Mammary epithelial cell (primary cell): ENCODE measurements at regions not wholly inside any gene's neighbourhood (a gene's known extent, or its start where the extent isn't known, plus 50 kb on each side); places are given as distances from the start of the nearest gene placed in this dataset.

Experiments
- EZH2 ChIP-seq: IDR thresholded peaks from 2 replicates; pipeline ENCODE4 v1.6.1; 2012; ENCODE audit warnings: low read length, inconsistent platforms, borderline replicate concordance
- TF ChIP-seq, protein P1 (sequence below), 2 donors: IDR thresholded peaks in 1 of 2; conservative IDR thresholded peaks in 1 of 2; 2 replicates each; pipeline ENCODE4 v1.5.1; 2011 to 2012; ENCODE audit warnings: inconsistent platforms in 2 of 2, low read length in 2 of 2, mild to moderate bottlenecking in 2 of 2, control low read depth in 1 of 2, low read depth in 1 of 2; ENCODE audit not compliant: insufficient read depth in 1 of 2; ENCODE audit errors: extremely low read depth in 1 of 2

GRCh38 chr12:75961878-75962277 lies 69.7 kb downstream of the PHLDA1 start:
- TF ChIP-seq, protein P1, sequence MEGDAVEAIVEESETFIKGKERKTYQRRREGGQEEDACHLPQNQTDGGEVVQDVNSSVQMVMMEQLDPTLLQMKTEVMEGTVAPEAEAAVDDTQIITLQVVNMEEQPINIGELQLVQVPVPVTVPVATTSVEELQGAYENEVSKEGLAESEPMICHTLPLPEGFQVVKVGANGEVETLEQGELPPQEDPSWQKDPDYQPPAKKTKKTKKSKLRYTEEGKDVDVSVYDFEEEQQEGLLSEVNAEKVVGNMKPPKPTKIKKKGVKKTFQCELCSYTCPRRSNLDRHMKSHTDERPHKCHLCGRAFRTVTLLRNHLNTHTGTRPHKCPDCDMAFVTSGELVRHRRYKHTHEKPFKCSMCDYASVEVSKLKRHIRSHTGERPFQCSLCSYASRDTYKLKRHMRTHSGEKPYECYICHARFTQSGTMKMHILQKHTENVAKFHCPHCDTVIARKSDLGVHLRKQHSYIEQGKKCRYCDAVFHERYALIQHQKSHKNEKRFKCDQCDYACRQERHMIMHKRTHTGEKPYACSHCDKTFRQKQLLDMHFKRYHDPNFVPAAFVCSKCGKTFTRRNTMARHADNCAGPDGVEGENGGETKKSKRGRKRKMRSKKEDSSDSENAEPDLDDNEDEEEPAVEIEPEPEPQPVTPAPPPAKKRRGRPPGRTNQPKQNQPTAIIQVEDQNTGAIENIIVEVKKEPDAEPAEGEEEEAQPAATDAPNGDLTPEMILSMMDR (conservative IDR thresholded peaks at IDR 0.05 in 1 of 2, IDR thresholded peaks at IDR 0.05 in 1 of 2; ENCODE audit: extremely low read depth in 1 of 2, insufficient read depth in 1 of 2, low read depth in 1 of 2, low read length in 2 of 2) = no peak
- TF ChIP-seq EZH2 = no peak
